HG03095 (cell line): ENCODE measurements at regions not wholly inside any gene's neighbourhood (a gene's known extent, or its start where the extent isn't known, plus 50 kb on each side); places are given as distances from the start of the nearest gene placed in this dataset.
"Not testable (repeated sequence)": the region's sequence is repeated elsewhere in the genome, so short reads cannot be mapped to it uniquely, and the experiment has no call there.

Experiments used
- ATAC-seq: cut with Tn5 transposase; IDR thresholded peaks from one replicate; pipeline ENCODE4 v1.9.1; 2021; ENCODE audit warnings: moderate library complexity; ENCODE audit not compliant: unreplicated experiment

GRCh38 chr18:51573886-51574285 is 376.4 kb upstream of the MEX3C start:
- ATAC-seq: not testable (repeated sequence)

GRCh38 chr18:51575171-51575570 is 377.7 kb upstream of the MEX3C start:
- ATAC-seq: no peak

- no peak for ATAC-seq
Measured at GRCh38 chr18:51578406-51578980, 381.0 kb upstream of the MEX3C start.

- no peak for ATAC-seq
Measured at GRCh38 chr18:51580580-51580979, 383.1 kb upstream of the MEX3C start.

- ATAC-seq: no peak
Measured at GRCh38 chr18:51582551-51582950, 385.1 kb upstream of the MEX3C start.

GRCh38 chr18:51588616-51589015 is 391.1 kb upstream of the MEX3C start:
- no peak for ATAC-seq

GRCh38 chr18:51593931-51594330 is 396.4 kb upstream of the MEX3C start:
- ATAC-seq: no peak

- no peak for ATAC-seq
Measured at GRCh38 chr18:51603111-51603510, 405.6 kb upstream of the MEX3C start.

GRCh38 chr18:51603551-51603950 is 406.1 kb upstream of the MEX3C start:
- ATAC-seq: no peak

- no peak for ATAC-seq
Measured at GRCh38 chr18:51610481-51610880, 413.0 kb upstream of the MEX3C start.

- no peak for ATAC-seq
Measured at GRCh38 chr18:51611326-51611725, 413.8 kb upstream of the MEX3C start.

- ATAC-seq: no peak
Measured at GRCh38 chr18:51614033-51614432, 416.6 kb upstream of the MEX3C start.

- ATAC-seq: no peak
Measured at GRCh38 chr18:51614967-51615571, 417.6 kb upstream of the MEX3C start.

GRCh38 chr18:51617167-51617566 is 419.7 kb upstream of the MEX3C start:
- ATAC-seq: no peak

GRCh38 chr18:51617572-51618260 is 420.2 kb upstream of the MEX3C start:
- no peak for ATAC-seq

GRCh38 chr18:51619283-51619682 is 421.8 kb upstream of the MEX3C start:
- no peak for ATAC-seq

- peak; percentile 59 for ATAC-seq
Measured at GRCh38 chr18:51621113-51621863, 423.8 kb upstream of the MEX3C start.

GRCh38 chr18:51621864-51622160 is 424.3 kb upstream of the MEX3C start:
- ATAC-seq: no peak

GRCh38 chr18:51622702-51623101 is 425.2 kb upstream of the MEX3C start:
- ATAC-seq: no peak

GRCh38 chr18:51623653-51624052 is 426.2 kb upstream of the MEX3C start:
- ATAC-seq: no peak

GRCh38 chr18:51630706-51631105 is 433.2 kb upstream of the MEX3C start:
- ATAC-seq: no peak

GRCh38 chr18:51637881-51638280 is 440.4 kb upstream of the MEX3C start:
- no peak for ATAC-seq
